ENCODE measurements at regions not wholly inside any gene's neighbourhood (a gene's known extent, or its start where the extent isn't known, plus 50 kb on each side); places are given as distances from the start of the nearest gene placed in this dataset.

DNA sequence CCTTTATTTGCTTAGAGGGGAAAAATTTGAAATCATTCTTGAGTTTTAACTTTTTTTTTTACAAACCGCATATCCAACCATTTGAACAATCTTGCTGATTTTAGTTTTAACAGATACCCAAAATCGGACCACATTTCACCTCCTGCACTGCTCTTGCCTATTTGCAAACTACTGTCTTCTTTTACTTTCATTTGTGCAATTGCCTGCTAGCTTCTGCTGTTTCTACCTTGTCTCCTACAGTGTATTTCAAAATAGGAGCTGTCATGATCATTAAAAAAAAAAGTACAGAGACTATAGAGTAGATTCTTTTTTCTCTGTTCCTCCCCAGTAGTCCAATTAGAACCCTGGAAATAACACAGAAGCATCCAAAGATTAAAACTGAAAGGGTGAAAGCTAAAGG is 1081.2 kb downstream of the SOCS6 start:
- no peak for TF ChIP-seq POLR2A (IDR thresholded peaks at IDR 0.05)
- TF ChIP-seq, protein P1, sequence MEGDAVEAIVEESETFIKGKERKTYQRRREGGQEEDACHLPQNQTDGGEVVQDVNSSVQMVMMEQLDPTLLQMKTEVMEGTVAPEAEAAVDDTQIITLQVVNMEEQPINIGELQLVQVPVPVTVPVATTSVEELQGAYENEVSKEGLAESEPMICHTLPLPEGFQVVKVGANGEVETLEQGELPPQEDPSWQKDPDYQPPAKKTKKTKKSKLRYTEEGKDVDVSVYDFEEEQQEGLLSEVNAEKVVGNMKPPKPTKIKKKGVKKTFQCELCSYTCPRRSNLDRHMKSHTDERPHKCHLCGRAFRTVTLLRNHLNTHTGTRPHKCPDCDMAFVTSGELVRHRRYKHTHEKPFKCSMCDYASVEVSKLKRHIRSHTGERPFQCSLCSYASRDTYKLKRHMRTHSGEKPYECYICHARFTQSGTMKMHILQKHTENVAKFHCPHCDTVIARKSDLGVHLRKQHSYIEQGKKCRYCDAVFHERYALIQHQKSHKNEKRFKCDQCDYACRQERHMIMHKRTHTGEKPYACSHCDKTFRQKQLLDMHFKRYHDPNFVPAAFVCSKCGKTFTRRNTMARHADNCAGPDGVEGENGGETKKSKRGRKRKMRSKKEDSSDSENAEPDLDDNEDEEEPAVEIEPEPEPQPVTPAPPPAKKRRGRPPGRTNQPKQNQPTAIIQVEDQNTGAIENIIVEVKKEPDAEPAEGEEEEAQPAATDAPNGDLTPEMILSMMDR (IDR thresholded peaks at IDR 0.05): no peak

Measured in suprapubic skin (tissue), 3 donors.